HuH-7 (cell line): ENCODE measurements at regions not wholly inside any gene's neighbourhood (a gene's known extent, or its start where the extent isn't known, plus 50 kb on each side); places are given as distances from the start of the nearest gene placed in this dataset.

Experiments used
- DNase-seq: peaks from one replicate; pipeline ENCODE4 v3.0.0; 2011; ENCODE audit warnings: low spot score

GRCh38 chr13:50714891-50715290, 128.6 kb downstream of the DLEU7 start:
- DNase-seq: no peak

- DNase-seq: no peak
Observed at GRCh38 chr13:50715402-50716146, 127.9 kb downstream of the DLEU7 start.

DNA sequence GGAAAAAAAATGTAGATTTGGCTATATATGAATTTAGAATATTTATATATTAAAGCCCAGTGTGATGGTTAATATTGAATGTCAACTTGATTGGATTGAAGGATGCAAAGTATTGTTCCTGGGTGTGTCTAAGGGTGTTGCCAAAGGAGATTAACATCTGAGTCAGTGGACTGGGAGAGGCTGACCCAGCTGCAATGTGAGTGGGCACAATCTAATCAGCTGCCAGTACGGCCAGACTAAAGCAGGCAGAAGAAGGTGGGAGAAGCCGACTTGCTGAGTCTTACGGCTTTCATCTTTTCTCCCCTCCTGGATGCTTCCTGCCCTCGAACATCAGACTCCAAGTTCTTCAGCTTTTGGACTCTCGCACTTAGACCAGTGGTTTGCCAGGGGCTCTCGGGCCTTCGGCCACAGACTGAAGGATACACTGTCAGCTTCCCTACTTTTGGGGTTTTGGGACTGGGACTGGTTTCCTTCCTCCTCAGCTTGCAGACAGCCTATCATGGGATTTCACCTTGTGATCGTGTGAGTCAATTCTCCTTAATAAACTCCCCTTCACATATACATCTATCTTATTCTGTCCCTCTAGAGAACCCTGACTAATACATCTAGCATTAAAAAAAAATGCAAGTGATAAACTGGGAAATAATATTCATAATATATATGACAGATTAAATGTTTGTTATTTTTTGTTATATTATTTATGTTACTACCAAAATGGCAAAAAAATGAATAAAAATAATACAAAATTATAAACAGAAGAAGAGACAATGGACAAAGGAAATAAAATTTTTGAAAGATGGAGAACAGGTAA, 122.4 kb downstream of the DLEU7 start:
- no peak for DNase-seq

DNA sequence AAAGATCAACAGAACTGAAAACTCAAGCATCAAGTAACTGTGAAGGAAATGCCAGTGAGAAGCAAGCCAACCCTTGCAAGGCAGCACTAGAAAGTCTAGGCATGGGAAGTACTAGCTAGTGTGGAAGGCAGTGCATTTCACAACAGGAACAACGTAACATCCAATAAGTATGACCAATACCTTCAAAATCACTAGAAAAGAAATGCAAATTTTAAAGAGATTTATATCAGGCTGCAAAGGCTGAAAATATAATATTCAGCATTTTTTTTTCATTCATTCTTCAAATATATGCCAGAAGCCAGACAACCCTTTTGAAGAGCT, 121.9 kb downstream of the DLEU7 start:
- DNase-seq: no peak

DNA sequence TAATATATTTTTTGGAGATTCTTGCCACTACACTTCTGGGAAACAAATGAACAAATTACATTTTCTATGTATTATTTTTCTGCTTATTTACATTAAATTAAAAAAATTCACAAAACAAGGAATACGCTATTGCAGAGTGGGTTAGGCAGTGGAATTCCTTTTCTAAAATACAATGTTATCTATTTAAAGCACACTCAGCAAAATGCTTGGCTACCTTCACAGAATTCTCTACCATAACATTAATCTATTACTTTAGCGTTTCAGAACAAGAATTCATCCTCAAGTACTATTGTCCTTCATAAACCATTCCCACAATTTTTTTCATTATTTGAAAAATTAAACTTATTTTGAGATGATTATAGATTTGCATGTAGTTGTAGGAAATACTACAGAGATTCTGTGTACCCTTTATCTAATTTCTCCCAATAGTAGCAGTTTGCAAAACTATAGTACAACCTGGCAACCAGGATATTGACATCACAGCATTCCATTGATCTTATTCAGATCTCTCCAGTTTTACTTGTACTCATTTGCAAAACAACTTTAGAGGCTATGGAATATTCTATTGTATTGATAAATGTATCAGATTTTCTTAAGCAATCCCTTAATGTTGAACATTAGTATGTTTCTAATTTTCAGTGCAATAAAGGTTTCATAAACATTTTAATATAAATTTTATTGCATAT, 120.9 kb downstream of the DLEU7 start:
- DNase-seq: no peak

- DNase-seq: no peak
Observed at GRCh38 chr13:50724438-50724837, 119.1 kb downstream of the DLEU7 start.

- DNase-seq: no peak
Observed at GRCh38 chr13:50724913-50725312, 118.6 kb downstream of the DLEU7 start.

DNA sequence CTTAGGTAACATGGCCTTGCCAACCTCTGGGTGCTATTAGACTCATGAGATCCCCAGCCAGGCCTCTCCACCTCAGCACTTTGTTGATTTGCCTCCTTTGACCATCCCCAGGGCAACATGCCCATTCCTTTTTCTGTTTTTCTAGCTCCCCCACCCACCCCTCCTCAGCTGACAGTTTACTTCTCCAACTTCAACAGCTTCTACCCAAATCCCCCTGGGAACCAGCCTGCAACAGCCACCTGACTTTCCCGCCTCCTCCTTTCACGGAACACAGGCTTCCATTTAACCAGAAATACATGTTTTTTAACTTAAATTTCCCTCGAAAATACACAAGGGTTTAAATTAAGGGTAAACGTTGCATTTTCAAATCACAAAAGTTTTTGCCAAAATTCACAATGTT, 117.3 kb downstream of the DLEU7 start:
- DNase-seq: no peak

GRCh38 chr13:50729177-50729576, 114.3 kb downstream of the DLEU7 start:
- no peak for DNase-seq

GRCh38 chr13:50730496-50731351, 112.8 kb downstream of the DLEU7 start:
- DNase-seq: no peak

DNA sequence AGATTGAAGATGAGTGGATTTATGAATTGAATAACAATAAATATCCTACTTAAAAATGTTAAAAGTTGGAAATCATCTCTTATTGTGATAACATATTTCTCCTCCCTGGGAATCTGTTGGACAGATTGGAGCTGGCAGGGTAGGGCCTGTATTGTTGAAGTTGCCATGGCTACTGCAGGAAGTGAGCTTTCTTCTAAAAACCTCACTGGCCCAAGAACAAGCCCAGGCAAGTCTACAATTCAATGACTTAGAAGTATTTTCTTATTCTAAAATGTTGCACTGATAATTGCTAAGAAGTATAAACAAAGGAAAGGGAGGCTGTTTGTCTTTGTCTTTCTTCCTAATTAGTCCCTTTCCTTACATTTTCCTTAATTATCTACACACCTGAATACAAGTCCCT, 112.1 kb downstream of the DLEU7 start:
- no peak for DNase-seq

DNA sequence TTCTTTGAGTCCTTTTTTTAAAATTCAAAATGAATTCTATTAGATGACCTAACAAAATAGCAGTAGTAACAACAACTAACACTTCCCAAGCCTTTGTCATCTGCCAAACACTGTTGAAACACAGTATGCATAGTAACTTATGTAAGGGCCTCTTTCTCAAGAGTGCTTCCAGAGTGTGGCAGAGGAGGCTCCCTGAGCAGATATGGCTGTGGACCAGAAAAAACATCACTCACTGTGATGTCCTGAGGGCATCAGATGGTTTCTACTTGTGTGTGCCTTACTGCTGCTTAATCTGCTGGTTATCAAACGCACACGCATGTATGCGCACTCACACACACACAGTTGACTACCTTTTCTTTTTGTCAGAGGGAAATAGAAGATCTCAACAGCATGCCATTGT, 110.8 kb downstream of the DLEU7 start:
- DNase-seq: no peak

- no peak for DNase-seq
Observed at GRCh38 chr13:50733392-50733791, 110.1 kb downstream of the DLEU7 start.

- no peak for DNase-seq
Observed at GRCh38 chr13:50735071-50735470, 108.4 kb downstream of the DLEU7 start.

- no peak for DNase-seq
Observed at GRCh38 chr13:50740052-50740741, 103.3 kb downstream of the DLEU7 start.

GRCh38 chr13:50742353-50742752, 101.1 kb downstream of the DLEU7 start:
- DNase-seq: no peak

GRCh38 chr13:50742968-50743367, 100.5 kb downstream of the DLEU7 start:
- no peak for DNase-seq

GRCh38 chr13:50744116-50744660, 99.3 kb downstream of the DLEU7 start:
- no peak for DNase-seq

DNA sequence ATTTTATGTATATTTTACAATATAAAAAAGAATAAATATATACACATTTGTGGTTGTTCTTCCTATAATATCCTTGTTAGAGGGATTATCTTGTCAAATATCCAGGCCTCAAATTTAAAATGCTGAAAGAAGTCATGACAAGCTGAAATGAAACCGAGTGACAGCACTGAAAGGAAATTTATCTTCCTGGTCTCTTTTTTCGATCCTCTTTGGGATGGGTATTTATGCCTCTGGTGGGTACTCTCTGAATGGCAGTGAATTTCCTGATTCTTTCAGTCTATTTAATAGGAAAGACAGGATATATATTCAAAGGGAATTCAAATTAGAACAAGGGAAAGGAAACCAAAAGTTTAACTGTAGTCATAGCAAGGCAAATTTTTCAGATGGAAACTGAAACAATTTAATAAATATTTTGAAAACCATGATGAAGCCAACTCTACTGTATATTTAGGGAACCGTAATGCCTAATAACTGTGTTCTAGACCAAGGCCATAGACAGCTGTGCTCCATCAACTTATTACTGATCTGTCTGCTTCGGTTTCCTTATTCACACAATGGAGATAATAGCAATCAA, 97.9 kb downstream of the DLEU7 start:
- DNase-seq: no peak

DNA sequence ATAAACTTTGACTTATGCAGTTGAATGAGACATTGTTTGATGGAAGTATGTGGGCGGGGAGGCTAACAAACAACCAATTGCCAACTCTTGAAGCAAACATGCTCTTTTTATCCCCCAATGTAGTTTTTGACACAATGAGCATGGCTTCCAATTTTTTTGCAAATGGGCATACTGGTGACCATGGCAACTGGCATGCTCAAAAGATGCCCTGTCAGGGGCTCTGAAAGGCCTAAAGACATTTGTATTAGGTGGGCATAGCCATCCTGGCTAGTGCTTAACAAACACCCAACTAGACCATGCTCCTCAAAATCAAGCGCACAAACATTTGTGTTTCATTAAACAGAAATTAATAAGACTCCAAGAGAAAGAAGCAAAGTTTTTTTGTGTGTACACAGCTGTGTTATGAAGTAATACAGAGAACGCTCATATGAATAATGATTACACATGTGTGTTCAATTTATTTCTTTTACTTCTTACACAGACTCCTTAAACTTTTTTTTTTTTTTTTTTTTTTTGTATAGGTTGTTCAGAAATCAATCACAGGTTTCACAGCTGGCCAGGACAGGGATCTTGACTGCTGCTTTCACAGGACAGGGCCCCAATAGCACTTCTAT, 95.6 kb downstream of the DLEU7 start:
- DNase-seq: no peak
